Endothelial cell of umbilical vein (primary cell): ENCODE measurements at regions not wholly inside any gene's neighbourhood (a gene's known extent, or its start where the extent isn't known, plus 50 kb on each side); places are given as distances from the start of the nearest gene placed in this dataset.

ENCODE experiments used
- BruUV-seq: library from RNA; stranded (reverse); fragments of 400-500 nt; replicated peaks from 2 replicates; lab custom pipeline; 2021; lab: Mats Ljungman, UMichigan
- CTCF ChIA-PET: fragments of 300-600, 350-600 bp; sonication (Branson Sonifier 250); formaldehyde crosslinking; loops from one replicate; lab custom pipeline; 2021; ENCODE audit warnings: antibody characterized with exemption, inconsistent platforms; lab: Charles Lee
- POLR2A ChIA-PET: fragments of 300-600, 350-600 bp; sonication (Branson Sonifier 250); formaldehyde crosslinking; loops from one replicate; lab custom pipeline; 2021; ENCODE audit warnings: antibody characterized with exemption, inconsistent platforms; lab: Charles Lee
- DNase-seq: peaks from one replicate; pipeline ENCODE4 v3.0.0-alpha.2; 2011; ENCODE audit warnings: low read depth, low spot score
- FAIRE-seq: peaks from 2 replicates; lab custom pipeline; 2011; peaks lifted over from hg19 to GRCh38; lab: Jason Lieb, UNC
- H2AFZ ChIP-seq: 2 replicates; pipeline ENCODE4 v1.6.0; 2012; ENCODE audit warnings: low read depth, low read length, control low read depth, inconsistent platforms
- H3K27ac ChIP-seq: 2 replicates; pipeline ENCODE4 v1.5.1; 2011; ENCODE audit warnings: low read depth, mild to moderate bottlenecking, control low read depth, low read length, moderate library complexity; ENCODE audit not compliant: insufficient read depth
- H3K27me3 ChIP-seq, 2 experiments: 2 replicates each; pipeline versions ENCODE4 v1.6.0 to v1.6.1; 2011; ENCODE audit warnings: low read length in 2 of 2, mixed read lengths in 1 of 2; ENCODE audit not compliant: control insufficient read depth in 2 of 2, insufficient read depth in 2 of 2
- H3K36me3 ChIP-seq, 2 experiments: 2 replicates in 1 of 2; 3 replicates in 1 of 2; pipeline ENCODE4 v1.5.1; 2011; ENCODE audit warnings: low read length in 2 of 2, mild to moderate bottlenecking in 1 of 2, moderate library complexity in 1 of 2; ENCODE audit not compliant: control insufficient read depth in 2 of 2, insufficient read depth in 2 of 2; ENCODE audit errors: extremely low read depth in 1 of 2
- H3K4me1 ChIP-seq: 3 replicates; pipeline ENCODE4 v1.5.1; 2011; ENCODE audit warnings: mild to moderate bottlenecking, low read length; ENCODE audit not compliant: control insufficient read depth, insufficient read depth; ENCODE audit errors: extremely low read depth
- H3K4me2 ChIP-seq: 2 replicates; pipeline ENCODE4 v1.6.1; 2011; ENCODE audit warnings: low read length, control low read depth, mixed read lengths; ENCODE audit not compliant: insufficient read depth
- H3K4me3 ChIP-seq, 3 experiments: fragments of 200-600 bp in 1 of 3; sonication (generic), shearing (Covaris generic) in 1 of 3; replicated peaks in 1 of 3; 2 replicates each; pipeline ENCODE4 v1.5.1; 2011 to 2016; ENCODE audit warnings: control low read depth in 3 of 3, low read length in 3 of 3, mild to moderate bottlenecking in 2 of 3, inconsistent platforms in 1 of 3, low read depth in 1 of 3, moderate library complexity in 1 of 3; ENCODE audit not compliant: insufficient read depth in 1 of 3
- H3K79me2 ChIP-seq: 2 replicates; pipeline ENCODE4 v1.6.0; 2012; ENCODE audit warnings: low read length, inconsistent platforms; ENCODE audit not compliant: control insufficient read depth, insufficient read depth
- H3K9ac ChIP-seq: replicated peaks from 2 replicates; pipeline ENCODE3; 2011; ENCODE audit warnings: low read length, control low read depth; ENCODE audit not compliant: insufficient read depth; ENCODE audit errors: extremely low read depth
- H3K9me1 ChIP-seq: replicated peaks from 3 replicates; pipeline ENCODE4 v1.6.0; 2011; ENCODE audit warnings: mild to moderate bottlenecking, low read length; ENCODE audit not compliant: control insufficient read depth, insufficient read depth; ENCODE audit errors: extremely low read depth
- H3K9me3 ChIP-seq: replicated peaks from 2 replicates; pipeline ENCODE4 v1.5.1; 2012; ENCODE audit warnings: low read length, inconsistent platforms; ENCODE audit not compliant: control insufficient read depth, insufficient read depth
- H4K20me1 ChIP-seq: replicated peaks from 2 replicates; pipeline ENCODE3; 2011; ENCODE audit warnings: mild to moderate bottlenecking, low read length; ENCODE audit not compliant: control insufficient read depth, insufficient read depth; ENCODE audit errors: extremely low read depth
- CTCF ChIP-seq, 2 donors: IDR thresholded peaks; 1 replicate in 1 of 2; 2 replicates in 1 of 2; pipeline ENCODE4 v1.5.1; 2011; ENCODE audit warnings: low read length in 2 of 2, mild to moderate bottlenecking in 2 of 2, moderate library complexity in 2 of 2, control low read depth in 1 of 2, inconsistent platforms in 1 of 2, low read depth in 1 of 2; ENCODE audit not compliant: insufficient read depth in 1 of 2; ENCODE audit errors: extremely low read depth in 1 of 2
- EZH2 ChIP-seq: IDR thresholded peaks from 2 replicates; pipeline ENCODE4 v1.6.1; 2012; ENCODE audit warnings: borderline replicate concordance, low read depth, mild to moderate bottlenecking, moderate library complexity, low read length, inconsistent platforms; ENCODE audit not compliant: severe bottlenecking
- FOS ChIP-seq: IDR thresholded peaks from 2 replicates; pipeline ENCODE4 v1.6.1; 2011; ENCODE audit warnings: mild to moderate bottlenecking, low read length, moderate library complexity, borderline replicate concordance; ENCODE audit not compliant: insufficient read depth
- GATA2 ChIP-seq: IDR thresholded peaks from 2 replicates; pipeline ENCODE4 v1.7.0; 2011; ENCODE audit warnings: low read depth, mild to moderate bottlenecking, moderate library complexity, mixed read lengths, low read length; ENCODE audit not compliant: insufficient read length, insufficient read depth
- JUN ChIP-seq: IDR thresholded peaks from 2 replicates; pipeline ENCODE4 v1.6.1; 2011; ENCODE audit warnings: borderline replicate concordance, low read depth; ENCODE audit not compliant: insufficient read length, insufficient read depth
- MAX ChIP-seq: IDR thresholded peaks from 2 replicates; pipeline ENCODE4 v1.6.1; 2011; ENCODE audit not compliant: insufficient read depth, insufficient read length
- MYC ChIP-seq: IDR thresholded peaks from one replicate; pipeline ENCODE4 v1.6.1; 2011; ENCODE audit warnings: mild to moderate bottlenecking, low read depth, low read length
- POLR2A ChIP-seq: IDR thresholded peaks from 2 replicates; pipeline ENCODE4 v1.6.1; 2012; ENCODE audit warnings: low read depth, mild to moderate bottlenecking, control low read depth, low read length
- POLR2AphosphoS5 ChIP-seq: IDR thresholded peaks from 2 replicates; pipeline ENCODE4 v1.6.1; 2012; ENCODE audit warnings: low read depth, mild to moderate bottlenecking, control low read depth, low read length, moderate library complexity; ENCODE audit not compliant: insufficient read depth
- dilution Hi-C: fragments of 300-500 bp; cut with MboI; formaldehyde crosslinking; loops from one replicate; pipeline ENCODE4 v1.15.0; 2019; ENCODE audit warnings: low sequenced_read_pairs; ENCODE audit not compliant: extremely low pct_ligation_motif_present
- intact Hi-C: fragments of 100-400 bp; cut with micrococcal nuclease; formaldehyde crosslinking; loops from one replicate; pipeline ENCODE4 v1.10.0; 2022

GRCh38 chr2:171615069-171615468 lies 72.2 kb upstream of the DYNC1I2 start:
- H2AFZ ChIP-seq, result no peak overlapping the region
- FAIRE-seq, result no peak
- H3K4me1 ChIP-seq, result no peaks in the 10 kb centered on the region
- no peak overlapping the region for H3K4me3 ChIP-seq
- DNase-seq, result no peak
- peaks cover 10 to 11% of the 10 kb centered on the region in 2 experiments for H3K27me3 ChIP-seq
- H3K79me2 ChIP-seq, result no peaks in the 10 kb centered on the region
- no peaks in the 10 kb centered on the region for H3K36me3 ChIP-seq
- ChIA-PET CTCF (no interaction called here), POLR2A (no interaction called here)
- no peaks in the 10 kb centered on the region for H3K9me1 ChIP-seq
- intact Hi-C loops (no loop called here), dilution Hi-C loops (no loop called here)
- no peaks in the 10 kb centered on the region for H4K20me1 ChIP-seq
- no peak overlapping the region for H3K4me2 ChIP-seq
- no TSS peak for BruUV-seq
- no peak for TF ChIP-seq EZH2
- no peaks in the 10 kb centered on the region for H3K9me3 ChIP-seq
- H3K27ac ChIP-seq, result no peak overlapping the region
- no peak overlapping the region for H3K9ac ChIP-seq

GRCh38 chr2:171617981-171618380 lies 69.3 kb upstream of the DYNC1I2 start:
- H3K4me2 ChIP-seq, result no peak overlapping the region
- no peaks in the 10 kb centered on the region for H4K20me1 ChIP-seq
- POLR2A ChIA-PET, result no interaction called here
- H3K79me2 ChIP-seq, result no peaks in the 10 kb centered on the region
- H3K27me3 ChIP-seq, result peaks cover 10 to 12% of the 10 kb centered on the region in 2 experiments
- BruUV-seq, result no TSS peak
- H3K4me1 ChIP-seq, result no peaks in the 10 kb centered on the region
- CTCF ChIA-PET, result interaction anchor here (0.9 kb wide), 1 partner anchor 9 kb away, joined by 3 read pairs; no protein-coding TSS in a partner anchor
- DNase-seq, result no peak
- no peaks in the 10 kb centered on the region for H3K9me3 ChIP-seq
- no peak overlapping the region for H2AFZ ChIP-seq
- H3K27ac ChIP-seq, result no peak overlapping the region
- H3K9ac ChIP-seq, result no peak overlapping the region
- no peak overlapping the region for H3K4me3 ChIP-seq
- dilution Hi-C loops (no loop called here), intact Hi-C loops (no loop called here)
- FAIRE-seq, result no peak
- no peaks in the 10 kb centered on the region for H3K36me3 ChIP-seq
- TF ChIP-seq FOS, result no peak
- TF ChIP-seq POLR2A, result no peak
- no peak for TF ChIP-seq MYC
- no peak for TF ChIP-seq EZH2
- no peak for TF ChIP-seq GATA2
- TF ChIP-seq POLR2AphosphoS5, result no peak
- TF ChIP-seq CTCF (IDR thresholded peaks at IDR 0.05; ENCODE audit: extremely low read depth in 1 of 2, insufficient read depth in 1 of 2, low read depth in 1 of 2, low read length in 2 of 2), result no peak
- TF ChIP-seq MAX, result no peak
- TF ChIP-seq JUN, result no peak
- H3K9me1 ChIP-seq, result no peaks in the 10 kb centered on the region
